HG03575 (cell line): ENCODE measurements at regions not wholly inside any gene's neighbourhood (a gene's known extent, or its start where the extent isn't known, plus 50 kb on each side); places are given as distances from the start of the nearest gene placed in this dataset.

Experiments used
- ATAC-seq: cut with Tn5 transposase; IDR thresholded peaks from one replicate; pipeline ENCODE4 v1.9.1; 2021; ENCODE audit not compliant: unreplicated experiment, insufficient number of reproducible peaks, low FRiP score; ENCODE audit errors: extremely low read depth

DNA sequence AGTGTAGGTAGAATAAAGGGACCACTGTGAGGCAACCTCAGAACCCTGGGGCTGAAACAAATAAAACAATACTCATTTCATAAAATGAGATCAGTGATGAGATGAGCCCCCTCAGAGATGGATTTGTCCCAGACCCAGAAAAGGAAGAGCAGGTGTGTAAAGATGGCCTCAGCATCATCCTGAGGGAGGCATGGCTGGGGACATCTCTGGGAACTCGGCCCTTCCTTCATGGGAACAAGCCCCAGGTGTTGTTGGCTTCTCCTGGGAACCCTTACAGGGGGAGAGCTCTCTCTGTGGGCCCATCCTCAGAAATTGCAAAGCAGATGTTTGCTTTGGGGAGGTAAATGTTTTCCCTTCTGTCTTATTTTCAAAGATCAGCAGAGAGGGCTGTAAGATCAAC is 133.2 kb upstream of the USP24 start:
- ATAC-seq = no peak

DNA sequence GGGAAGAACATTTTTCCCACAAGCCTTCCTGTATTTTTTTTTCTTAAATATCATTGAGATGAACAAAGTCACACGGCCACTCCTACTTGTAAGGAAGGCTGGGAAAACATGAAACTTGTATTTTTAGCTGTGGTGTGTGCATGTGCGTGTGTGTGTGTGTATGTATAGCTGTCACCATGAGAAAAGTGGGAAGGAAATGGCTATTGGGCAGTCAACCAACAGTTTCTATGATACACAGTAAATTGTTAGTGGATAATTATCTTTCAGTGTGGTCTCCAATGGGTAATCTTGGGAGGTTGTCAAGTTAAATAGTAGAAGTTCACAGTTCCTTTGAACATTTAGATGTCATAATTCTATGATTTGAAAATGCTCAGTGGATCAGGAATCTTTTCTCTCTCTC is 132.7 kb upstream of the USP24 start:
- no peak for ATAC-seq

- no peak for ATAC-seq
These were observed 131.9 kb upstream of the USP24 start for GRCh38 chr1:55347041-55347440.

DNA sequence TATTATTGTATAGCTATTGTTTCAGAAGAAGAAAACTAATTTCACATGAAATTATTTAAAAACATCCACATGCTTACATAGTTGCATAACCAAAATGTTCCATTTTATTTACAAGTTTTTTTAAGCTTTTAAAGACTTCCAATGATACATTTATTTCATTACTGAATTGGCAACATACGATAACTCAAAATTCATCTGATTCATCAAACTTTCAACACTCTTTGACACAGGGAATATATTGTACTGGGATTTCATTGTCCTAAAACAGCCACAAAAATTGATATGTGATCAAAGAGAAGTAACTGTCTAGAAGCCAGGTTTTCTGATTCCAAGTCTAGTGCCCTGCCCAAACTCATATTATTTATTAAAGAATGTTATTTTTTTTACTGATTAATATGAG is 131.4 kb upstream of the USP24 start:
- ATAC-seq = no peak

DNA sequence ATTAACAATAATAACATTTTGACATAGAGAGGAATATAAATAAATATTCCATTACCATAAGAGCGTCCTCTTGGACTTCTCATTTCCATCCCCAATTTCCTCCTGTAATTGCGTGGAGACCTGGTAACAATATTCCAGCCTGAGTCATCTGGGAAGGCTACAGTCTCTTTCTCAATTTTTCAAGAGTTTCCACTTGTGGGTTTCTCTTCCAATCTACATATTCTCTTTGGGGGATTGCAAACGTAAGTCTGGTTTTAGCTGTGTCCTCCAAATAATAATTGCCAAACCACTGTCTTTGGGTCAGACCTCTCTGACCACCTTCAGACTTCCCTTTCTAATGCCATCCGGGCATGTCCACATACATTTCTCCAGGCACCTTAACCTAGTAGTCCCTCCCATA is 124.5 kb upstream of the USP24 start:
- ATAC-seq = no peak

GRCh38 chr1:55338448-55338820 is 123.3 kb upstream of the USP24 start:
- no peak for ATAC-seq

- no peak for ATAC-seq
These were observed 122.8 kb upstream of the USP24 start for GRCh38 chr1:55337801-55338447.

DNA sequence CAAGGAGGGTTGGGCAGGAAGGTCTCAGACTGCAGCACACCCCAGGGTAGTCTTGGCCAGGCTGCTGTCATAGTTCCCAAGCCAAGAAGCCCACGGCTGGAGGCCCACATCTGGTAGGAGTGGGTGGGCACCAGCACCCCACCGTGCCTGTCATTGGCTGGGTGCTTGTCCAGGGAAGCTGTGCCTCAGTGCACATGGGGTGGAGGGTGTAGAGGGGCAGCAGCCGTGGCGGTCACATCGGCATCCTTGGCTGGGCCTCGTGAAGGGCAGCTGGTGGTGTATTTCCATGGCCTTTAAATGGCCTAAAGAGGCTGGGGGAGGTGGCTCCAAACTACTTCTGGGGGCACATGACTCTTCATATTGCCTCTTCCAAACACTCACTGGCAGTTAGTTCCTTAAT is 119.6 kb upstream of the USP24 start:
- no peak for ATAC-seq

- no peak for ATAC-seq
These were observed 119.0 kb upstream of the USP24 start for GRCh38 chr1:55334160-55334559.

- ATAC-seq = no peak
These were observed 118.3 kb upstream of the USP24 start for GRCh38 chr1:55333461-55333860.

DNA sequence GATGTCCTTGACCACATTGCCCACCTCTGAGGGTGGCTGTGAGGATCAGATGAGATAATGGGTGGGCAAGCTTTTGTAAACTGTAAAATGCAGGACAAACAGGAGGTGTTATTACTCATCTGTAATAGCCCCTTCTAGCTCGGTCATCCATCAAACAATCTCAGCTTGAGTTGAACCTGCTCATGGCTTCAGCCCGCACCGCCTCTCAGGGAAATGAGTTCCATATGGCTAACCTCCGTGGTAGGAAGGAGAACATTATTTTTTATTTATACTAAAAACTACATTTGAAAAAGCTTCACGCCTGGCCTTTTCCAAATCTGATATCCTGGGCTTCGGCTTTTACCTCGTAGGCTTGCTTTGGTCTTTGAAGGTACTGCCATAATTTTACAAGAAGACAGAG is 116.2 kb upstream of the USP24 start:
- no peak for ATAC-seq

DNA sequence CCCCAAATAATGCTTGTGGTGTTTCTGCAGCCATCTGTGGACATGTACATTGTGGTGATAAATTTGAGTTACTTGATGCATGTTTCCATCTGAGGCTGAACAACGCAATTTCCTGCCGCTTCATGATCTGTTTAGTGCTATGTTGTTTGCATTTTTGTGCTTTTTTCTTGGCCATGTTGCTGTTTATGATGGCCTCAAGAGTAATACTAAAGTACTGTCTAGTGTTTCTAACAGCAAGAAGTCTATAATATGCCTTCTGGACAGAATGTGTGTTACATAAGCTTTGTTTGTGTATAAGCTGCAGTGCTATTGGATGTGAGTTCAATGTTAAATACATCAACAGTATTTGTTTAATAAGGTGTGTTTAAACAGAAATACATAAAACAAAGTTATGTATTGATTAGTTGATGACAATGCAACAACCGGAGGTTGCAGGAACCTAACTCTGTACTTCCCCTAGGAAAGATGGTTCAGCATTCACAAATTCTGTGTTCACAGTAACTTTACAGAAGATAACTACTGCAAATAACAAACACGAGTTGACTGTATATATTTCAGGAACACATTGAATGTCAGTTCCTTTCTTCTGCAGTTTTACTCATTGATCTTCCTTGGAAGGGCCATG is 114.8 kb upstream of the USP24 start:
- no peak for ATAC-seq

DNA sequence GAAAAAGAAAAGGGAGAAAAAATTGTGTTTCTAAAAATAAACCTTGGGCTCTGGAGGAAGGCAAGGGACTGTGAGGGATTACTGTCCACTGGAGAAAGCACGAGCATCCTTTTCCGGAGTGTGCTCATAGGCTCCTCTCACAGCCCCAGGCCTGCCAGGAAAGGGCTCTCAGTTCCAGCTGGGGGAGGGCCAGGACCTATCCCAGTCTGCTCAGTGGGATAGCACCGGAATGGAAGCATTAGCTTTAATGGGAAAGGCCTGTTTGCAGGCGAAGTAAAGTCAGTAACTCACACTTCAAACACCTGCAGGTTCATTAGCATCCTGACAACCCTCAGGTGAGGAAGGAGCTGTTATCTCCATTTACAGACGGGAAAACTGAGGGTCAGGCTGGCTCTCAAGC is 113.9 kb upstream of the USP24 start:
- no peak for ATAC-seq

DNA sequence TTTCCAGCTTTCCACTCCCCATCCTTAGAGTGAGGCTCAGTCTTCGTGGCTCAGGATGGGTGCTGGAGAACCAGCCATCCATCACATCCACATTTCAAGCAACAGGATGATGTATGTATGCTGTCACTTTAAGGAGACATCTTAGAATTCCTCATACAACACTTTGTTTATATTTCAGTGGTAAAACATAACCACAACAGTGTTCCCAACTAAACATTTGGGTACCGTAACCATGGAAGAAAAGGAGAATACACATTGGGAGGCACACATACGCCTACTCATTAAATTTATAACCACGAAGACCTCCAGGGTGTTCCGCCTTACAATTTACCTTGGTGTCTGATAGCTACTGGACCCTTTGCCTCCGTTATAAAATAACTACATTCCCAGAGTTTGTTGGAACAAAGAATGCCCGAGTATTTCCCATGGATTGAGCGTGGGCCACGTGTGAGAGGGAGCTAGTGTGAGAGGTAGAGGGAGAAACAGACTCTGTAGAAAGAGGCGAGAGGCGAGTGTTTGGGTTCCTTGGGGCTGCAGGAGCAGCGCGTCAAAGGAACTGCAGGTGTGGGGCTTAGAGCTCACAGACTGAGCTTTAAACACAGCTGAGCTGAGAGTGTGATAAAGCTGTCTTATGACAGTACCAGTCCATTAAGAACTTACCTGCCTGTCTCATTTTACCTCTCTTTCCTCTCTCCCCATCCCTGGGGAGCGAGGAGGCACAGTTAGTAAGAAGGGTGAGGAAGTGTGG is 111.5 kb upstream of the USP24 start:
- ATAC-seq = no peak

GRCh38 chr1:55323760-55324159 is 108.6 kb upstream of the USP24 start:
- ATAC-seq = no peak

DNA sequence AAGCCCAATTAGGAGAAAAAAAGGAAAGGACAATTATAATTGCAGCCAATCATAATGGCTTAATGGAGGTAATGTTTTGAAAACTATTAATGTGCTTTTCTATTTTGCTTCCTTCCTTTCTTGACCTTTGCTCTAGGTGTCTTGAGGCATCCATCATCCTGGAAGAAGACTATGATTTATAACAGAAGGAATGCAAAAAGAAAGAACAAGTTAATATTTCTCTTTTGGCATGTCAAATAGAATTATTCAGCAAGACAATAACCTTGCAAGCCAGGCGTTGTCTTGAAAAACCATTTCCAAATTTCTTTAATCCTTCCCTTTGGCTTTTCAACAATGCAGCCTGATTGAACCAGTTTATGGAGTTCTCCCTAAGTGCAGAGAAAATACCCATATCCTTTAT is 107.7 kb upstream of the USP24 start:
- no peak for ATAC-seq

DNA sequence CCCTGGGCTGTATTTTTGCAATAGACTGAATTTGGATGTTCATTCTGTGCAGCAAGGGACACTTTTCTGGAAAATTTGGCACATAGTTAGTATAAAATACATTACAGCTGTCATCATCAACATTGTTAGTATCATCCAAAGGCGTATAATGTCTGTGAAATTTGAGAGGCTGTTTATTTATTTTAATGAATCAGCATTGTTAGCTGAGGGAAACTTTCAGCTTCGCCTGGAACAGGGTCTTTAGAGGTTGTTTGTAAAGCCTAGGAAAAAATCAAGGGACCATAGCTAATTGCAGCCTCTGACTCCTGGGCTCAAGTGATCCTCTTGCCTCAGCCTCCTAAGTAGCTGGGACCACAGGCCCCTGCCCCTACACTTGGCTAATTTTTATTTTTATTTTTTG is 106.8 kb upstream of the USP24 start:
- ATAC-seq = no peak

- no peak for ATAC-seq
These were observed 105.7 kb upstream of the USP24 start for GRCh38 chr1:55320891-55321290.

DNA sequence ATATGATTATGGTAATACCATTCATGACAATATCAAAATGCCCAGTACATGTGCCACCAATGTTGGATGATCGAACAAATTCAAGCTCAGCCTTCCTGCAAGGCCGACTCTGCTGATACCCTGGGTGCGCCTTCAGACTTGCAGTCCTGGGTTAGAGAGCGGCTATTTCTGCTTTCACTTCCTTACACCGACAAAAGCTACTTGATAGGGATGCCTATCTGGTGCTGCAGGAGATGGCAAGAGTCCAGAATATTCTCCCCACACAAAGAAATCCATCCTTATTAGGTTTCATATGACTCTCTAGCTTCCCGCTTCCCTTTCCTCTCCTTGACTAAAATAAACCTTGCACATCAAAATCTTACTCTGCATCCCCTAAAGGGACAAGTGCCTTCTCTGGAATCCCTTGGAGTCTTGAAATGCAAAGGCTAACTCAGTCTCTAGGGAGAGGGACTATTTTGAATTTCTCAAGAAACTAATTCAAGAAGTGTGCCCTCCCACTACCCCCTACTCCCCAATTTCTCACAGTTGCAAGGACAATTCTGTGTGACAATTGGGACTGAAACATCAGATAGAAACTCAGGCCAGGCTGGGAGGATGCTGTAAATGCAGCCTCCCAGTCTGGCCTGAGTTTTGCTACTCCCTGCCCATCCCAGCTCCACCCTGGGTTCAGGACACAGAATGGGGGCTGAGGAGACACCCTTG is 103.1 kb upstream of the USP24 start:
- no peak for ATAC-seq

DNA sequence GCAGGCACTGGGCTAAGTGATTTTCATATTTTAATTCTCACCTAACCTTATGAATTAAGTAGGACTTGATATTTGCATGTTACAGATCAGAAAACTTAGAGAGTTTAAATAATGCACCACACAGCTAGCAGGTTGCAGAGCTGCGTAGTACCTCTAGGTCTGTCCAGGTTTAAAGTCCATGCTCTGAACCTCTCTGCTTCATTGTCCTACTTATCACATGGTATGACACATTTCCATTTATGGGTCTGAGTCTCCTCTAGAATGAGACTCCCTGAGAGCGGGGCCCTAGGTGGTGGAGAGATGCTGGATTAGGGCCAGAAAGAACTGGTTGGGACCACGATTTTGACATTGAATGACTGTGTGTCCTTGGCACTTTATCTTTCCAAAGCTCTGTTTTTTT is 102.5 kb upstream of the USP24 start:
- ATAC-seq = no peak
